HCT116 (cell line): ENCODE measurements at regions not wholly inside any gene's neighbourhood (a gene's known extent, or its start where the extent isn't known, plus 50 kb on each side); places are given as distances from the start of the nearest gene placed in this dataset.

ENCODE experiments used
- CTCF ChIP-seq, 3 experiments: fragments of 200-600 bp in 1 of 3; sonication (generic) in 1 of 3; IDR thresholded peaks in 2 of 3; conservative IDR thresholded peaks in 1 of 3; 2 replicates each; pipeline ENCODE4 v1.5.1; 2012 to 2017; ENCODE audit warnings: low read depth in 2 of 3, low read length in 2 of 3, antibody characterized with exemption in 1 of 3, borderline replicate concordance in 1 of 3, control low read depth in 1 of 3, mild to moderate bottlenecking in 1 of 3, mixed read lengths in 1 of 3, mixed run types in 1 of 3, moderate library complexity in 1 of 3; ENCODE audit not compliant: insufficient read depth in 1 of 3
- EGR1 ChIP-seq: IDR thresholded peaks from 2 replicates; pipeline ENCODE4 v1.6.1; 2012; ENCODE audit warnings: low read depth
- EZH2 ChIP-seq: fragments of 200-600 bp; sonication (generic); IDR thresholded peaks from 2 replicates; pipeline ENCODE4 v1.6.1; 2017; ENCODE audit warnings: antibody characterized with exemption, mixed run types
- EZH2phosphoT487 ChIP-seq: fragments of 200-600 bp; IDR thresholded peaks from 2 replicates; pipeline ENCODE4 v1.6.1; 2018; ENCODE audit warnings: antibody characterized with exemption, borderline replicate concordance
- FOSL1 ChIP-seq: IDR thresholded peaks from 2 replicates; pipeline ENCODE4 v1.6.1; 2012; ENCODE audit warnings: low read depth
- JUND ChIP-seq: IDR thresholded peaks from 2 replicates; pipeline ENCODE4 v1.6.1; 2012
- POLR2A ChIP-seq: IDR thresholded peaks from 2 replicates; pipeline ENCODE4 v1.7.0; 2011; ENCODE audit warnings: borderline replicate concordance; ENCODE audit not compliant: insufficient read depth, insufficient read length; ENCODE audit errors: extremely low read depth
- POLR2AphosphoS5 ChIP-seq: IDR thresholded peaks from 2 replicates; pipeline ENCODE4 v1.6.1; 2011; ENCODE audit warnings: mild to moderate bottlenecking, low read depth, low read length, moderate library complexity
- REST ChIP-seq: IDR thresholded peaks from 2 replicates; pipeline ENCODE4 v1.6.1; 2012; ENCODE audit warnings: low read depth
- SIN3A ChIP-seq: IDR thresholded peaks from 2 replicates; pipeline ENCODE4 v1.6.1; 2012; ENCODE audit warnings: low read depth
- SP1 ChIP-seq: IDR thresholded peaks from 2 replicates; pipeline ENCODE4 v1.6.1; 2012; ENCODE audit warnings: low read depth
- SRF ChIP-seq: IDR thresholded peaks from 2 replicates; pipeline ENCODE4 v1.6.1; 2012; ENCODE audit warnings: low read depth
- ZBTB33 ChIP-seq: IDR thresholded peaks from 2 replicates; pipeline ENCODE4 v1.6.1; 2011; ENCODE audit warnings: mild to moderate bottlenecking, low read length, moderate library complexity; ENCODE audit not compliant: insufficient replicate concordance; ENCODE audit errors: extremely low read depth
- ZNF274 ChIP-seq: fragments of 200-500 bp; sonication (Bioruptor generic); IDR thresholded peaks from 2 replicates; pipeline ENCODE4 v1.6.1; 2014; ENCODE audit warnings: mild to moderate bottlenecking, low read depth, low read length, inconsistent platforms

GRCh38 chr4:19596342-19596741, 655.4 kb upstream of the SLIT2 start:
- no peak for TF ChIP-seq SRF
- TF ChIP-seq CTCF (IDR thresholded peaks at IDR 0.05 in 2 of 3, conservative IDR thresholded peaks at IDR 0.05 in 1 of 3; ENCODE audit: borderline replicate concordance in 1 of 3, insufficient read depth in 1 of 3, low read depth in 2 of 3, low read length in 2 of 3) = no peak
- TF ChIP-seq POLR2A = no peak
- TF ChIP-seq EGR1 = no peak
- TF ChIP-seq JUND = no peak
- no peak for TF ChIP-seq POLR2AphosphoS5
- no peak for TF ChIP-seq FOSL1
- TF ChIP-seq SP1 = no peak
- no peak for TF ChIP-seq EZH2
- TF ChIP-seq EZH2phosphoT487 = no peak
- no peak for TF ChIP-seq REST
- no peak for TF ChIP-seq ZNF274
- TF ChIP-seq SIN3A = no peak
- TF ChIP-seq ZBTB33 = no peak
